Uterus (tissue), 3 donors: ENCODE measurements at regions not wholly inside any gene's neighbourhood (a gene's known extent, or its start where the extent isn't known, plus 50 kb on each side); places are given as distances from the start of the nearest gene placed in this dataset.

Experiments used
- DNase-seq, 2 donors: peaks; one replicate each; pipeline ENCODE4 v3.0.0-alpha.2; 2019 to 2020
- H3K27ac ChIP-seq, 2 donors: fragments of 200-600 bp; sonication (generic); 1 replicate in 1 of 2; 2 replicates in 1 of 2; pipeline ENCODE4 v1.5.1; 2016 to 2018
- H3K27me3 ChIP-seq, 2 donors: fragments of 200-600 bp; sonication (generic); one replicate each; pipeline ENCODE4 v1.5.1; 2018 to 2019; ENCODE audit warnings: control low read depth in 1 of 2
- H3K36me3 ChIP-seq, 2 donors: fragments of 200-600 bp; sonication (generic); one replicate each; pipeline ENCODE4 v1.5.1; 2019; ENCODE audit warnings: control low read depth in 1 of 2
- H3K4me1 ChIP-seq, 2 donors: fragments of 200-600 bp; sonication (generic); one replicate each; pipeline ENCODE4 v1.5.1; 2018 to 2019; ENCODE audit warnings: control low read depth in 1 of 2
- H3K4me3 ChIP-seq, 2 donors: fragments of 200-600 bp; sonication (generic); 1 replicate in 1 of 2; 2 replicates in 1 of 2; pipeline ENCODE4 v1.5.1; 2018 to 2019; ENCODE audit warnings: mild to moderate bottlenecking in 1 of 2
- H3K9me3 ChIP-seq, 2 donors: fragments of 200-600 bp; sonication (generic); one replicate each; pipeline ENCODE4 v1.5.1; 2019; ENCODE audit warnings: control low read depth in 1 of 2
- CTCF ChIP-seq, 4 experiments: fragments of 200-600 bp in 2 of 4; fragments of 450-650 bp in 2 of 4; sonication (generic) in 2 of 4; IDR thresholded peaks; one replicate each; pipeline ENCODE4 v1.5.1; 2016 to 2019; ENCODE audit warnings: antibody characterized with exemption in 4 of 4, mild to moderate bottlenecking in 2 of 4, moderate library complexity in 1 of 4
- POLR2A ChIP-seq, 2 donors: fragments of 450-650 bp; IDR thresholded peaks; one replicate each; pipeline ENCODE4 v1.6.1; 2016; ENCODE audit warnings: antibody characterized with exemption in 2 of 2, mild to moderate bottlenecking in 1 of 2, moderate library complexity in 1 of 2
- intact Hi-C: fragments of 100-400 bp; cut with DNase I; formaldehyde crosslinking; loops from one replicate; pipeline ENCODE4 v1.15.1; 2023; ENCODE audit warnings: low total_unique reads
- donor health status: DM: yes; HTN: yes; CAD: no.

GRCh38 chr1:55536545-55536865, 321.3 kb upstream of the USP24 start:
- Histone ChIP-seq H3K4me3 (no peak overlapping the region), H3K4me1 (no peaks in the 10 kb centered on the region), H3K27ac (no peak overlapping the region), H3K9me3 (no peaks in the 10 kb centered on the region), H3K36me3 (no peaks in the 10 kb centered on the region), H3K27me3 (no peaks in the 10 kb centered on the region)
- intact Hi-C loops = no loop called here
- no peak for DNase-seq
- TF ChIP-seq CTCF (IDR thresholded peaks at IDR 0.05) (no peak), POLR2A (IDR thresholded peaks at IDR 0.05) (no peak)

- Histone ChIP-seq H3K4me3 (no peak overlapping the region), H3K27ac (no peak overlapping the region), H3K4me1 (no peaks in the 10 kb centered on the region), H3K27me3 (no peaks in the 10 kb centered on the region), H3K9me3 (no peaks in the 10 kb centered on the region), H3K36me3 (no peaks in the 10 kb centered on the region)
- DNase-seq = no peak
- intact Hi-C loops = no loop called here
- no peak for TF ChIP-seq CTCF (IDR thresholded peaks at IDR 0.05)
- no peak for TF ChIP-seq POLR2A (IDR thresholded peaks at IDR 0.05)
Observed at GRCh38 chr1:55535724-55536544, 320.8 kb upstream of the USP24 start.

GRCh38 chr1:55534565-55535121, 319.5 kb upstream of the USP24 start:
- Histone ChIP-seq H3K27me3 (no peaks in the 10 kb centered on the region), H3K4me1 (no peaks in the 10 kb centered on the region), H3K4me3 (no peak overlapping the region), H3K9me3 (no peaks in the 10 kb centered on the region), H3K36me3 (no peaks in the 10 kb centered on the region), H3K27ac (peak overlapping the region in 1 of 2 donors; percentile 41)
- intact Hi-C loops = no loop called here
- TF ChIP-seq POLR2A (IDR thresholded peaks at IDR 0.05) (no peak), CTCF (IDR thresholded peaks at IDR 0.05) (no peak)
- no peak for DNase-seq

GRCh38 chr1:55531644-55532043, 316.5 kb upstream of the USP24 start:
- H3K9me3 ChIP-seq = no peaks in the 10 kb centered on the region
- H3K27ac ChIP-seq = no peak overlapping the region
- DNase-seq = no peak
- H3K4me1 ChIP-seq = no peaks in the 10 kb centered on the region
- no peaks in the 10 kb centered on the region for H3K36me3 ChIP-seq
- no peak for TF ChIP-seq POLR2A (IDR thresholded peaks at IDR 0.05)
- no peak for TF ChIP-seq CTCF (IDR thresholded peaks at IDR 0.05)
- no peak overlapping the region for H3K4me3 ChIP-seq
- no peaks in the 10 kb centered on the region for H3K27me3 ChIP-seq
- intact Hi-C loops = no loop called here

GRCh38 chr1:55530749-55531478, 315.8 kb upstream of the USP24 start:
- Histone ChIP-seq H3K27me3 (no peaks in the 10 kb centered on the region), H3K36me3 (no peaks in the 10 kb centered on the region), H3K4me1 (no peaks in the 10 kb centered on the region), H3K4me3 (no peak overlapping the region), H3K27ac (no peak overlapping the region), H3K9me3 (no peaks in the 10 kb centered on the region)
- TF ChIP-seq POLR2A (IDR thresholded peaks at IDR 0.05) (no peak), CTCF (IDR thresholded peaks at IDR 0.05) (no peak)
- DNase-seq = no peak
- intact Hi-C loops = no loop called here
